ENCODE measurements at regions not wholly inside any gene's neighbourhood (a gene's known extent, or its start where the extent isn't known, plus 50 kb on each side); places are given as distances from the start of the nearest gene placed in this dataset.

- ChIA-PET CTCF (ENCODE audit: partially characterized antibody) (no interaction called here), POLR2A (ENCODE audit: partially characterized antibody) (no interaction called here)
- Histone ChIP-seq H4K8ac (ENCODE audit: extremely low read depth, insufficient read depth, low read length) (no peak overlapping the region), H3K18ac (ENCODE audit: extremely low read depth, low read length) (no peak overlapping the region), H3K79me1 (ENCODE audit: low read depth, low read length) (no peaks in the 10 kb centered on the region), H2BK12ac (ENCODE audit: low read depth, low read length) (no peak overlapping the region), H3K56ac (replicated peaks; ENCODE audit: insufficient read length, low read depth, low read length) (no peak overlapping the region), H4K91ac (replicated peaks; ENCODE audit: insufficient read length, low read length) (no peak overlapping the region), H3K9ac (replicated peaks in 1 of 4; ENCODE audit: extremely low read depth in 1 of 4, low read depth in 3 of 4, low read length in 3 of 4) (no peak overlapping the region), H3K4me3 (ENCODE audit: extremely low read depth in 1 of 4, insufficient read depth in 2 of 4, low read depth in 3 of 4, low read length in 4 of 4) (no peak overlapping the region), H2BK15ac (ENCODE audit: low read length) (no peak overlapping the region), H3K4ac (replicated peaks; ENCODE audit: insufficient read length, low read depth, low read length) (no peak overlapping the region), H3K23ac (ENCODE audit: insufficient read length) (no peak overlapping the region), H2BK20ac (ENCODE audit: low read length) (no peak overlapping the region), H3K27me3 (replicated peaks in 1 of 4; ENCODE audit: control insufficient read depth in 3 of 4, extremely low read depth in 1 of 4, insufficient read depth in 3 of 4, low read length in 3 of 4) (no peaks in the 10 kb centered on the region), H3K9me3 (ENCODE audit: insufficient read depth in 2 of 2, low read depth in 1 of 2, low read length in 1 of 2) (no peaks in the 10 kb centered on the region), H3K4me2 (ENCODE audit: insufficient read depth in 1 of 2, low read depth in 2 of 2, low read length in 2 of 2) (no peak overlapping the region), H2AFZ (ENCODE audit: low read length) (peak overlapping the region; percentile 73; the same call in 1 of the 2 replicates), H3K36me3 (ENCODE audit: control insufficient read depth in 2 of 4, insufficient read depth in 4 of 4, low read length in 3 of 4) (no peaks in the 10 kb centered on the region), H4K20me1 (replicated peaks in 1 of 2; ENCODE audit: control insufficient read depth in 1 of 2, insufficient read depth in 2 of 2, low read length in 2 of 2) (no peaks in the 10 kb centered on the region), H4K5ac (ENCODE audit: insufficient read length, low read depth, low read length) (no peak overlapping the region), H3K27ac (ENCODE audit: low read depth, low read length) (no peak overlapping the region), H3K79me2 (ENCODE audit: control insufficient read depth in 1 of 2, insufficient read depth in 2 of 2, low read length in 2 of 2) (no peaks in the 10 kb centered on the region), H3K4me1 (replicated peaks in 1 of 4; ENCODE audit: control insufficient read depth in 3 of 4, insufficient read depth in 4 of 4, low read length in 3 of 4) (no peaks in the 10 kb centered on the region), H3K23me2 (ENCODE audit: low read depth, low read length) (no peaks in the 10 kb centered on the region), H2AK5ac (ENCODE audit: low read depth, low read length) (no peak overlapping the region), H2BK5ac (ENCODE audit: low read depth, low read length) (no peak overlapping the region), H3K14ac (ENCODE audit: insufficient read length) (no peak overlapping the region), H2BK120ac (replicated peaks; ENCODE audit: low read depth, low read length) (no peak overlapping the region)
- 91% methylated on average over 1 of the region's 1 CpG; no CpG with 5 or more reads in 1 of the 2 experiments for WGBS, 2 experiments (ENCODE audit: extremely low coverage in 1 of 2, insufficient coverage in 1 of 2, insufficient read length in 1 of 2, insufficient replicate concordance in 2 of 2, low coverage in 1 of 2, low lambda C conversion rate in 2 of 2, missing lambda C conversion rate in 1 of 2)
- TF ChIP-seq TEAD4 (IDR thresholded peaks at IDR 0.05; ENCODE audit: low read depth, low read length) (no peak), CEBPB (IDR thresholded peaks at IDR 0.05; ENCODE audit: low read depth, low read length) (no peak), ZNF274 (IDR thresholded peaks at IDR 0.05; ENCODE audit: borderline replicate concordance, extremely low read depth, low read length) (no peak), EZH2 (IDR thresholded peaks at IDR 0.05; ENCODE audit: low read depth, low read length, severe bottlenecking) (no peak), JUN (IDR thresholded peaks at IDR 0.05; ENCODE audit: low read depth, low read length) (no peak), SIN3A (conservative IDR thresholded peaks at IDR 0.05 in 1 of 2, IDR thresholded peaks at IDR 0.05 in 1 of 2; ENCODE audit: low read depth in 1 of 2, low read length in 2 of 2) (no peak), E2F6 (IDR thresholded peaks at IDR 0.05) (no peak), CBX5 (IDR thresholded peaks at IDR 0.05; ENCODE audit: low read depth, low read length) (no peak)
- FAIRE-seq (no peak), DNase-seq (ENCODE audit: low read depth in 1 of 2, low spot score in 2 of 2) (no peak)
These were observed 683.4 kb upstream of the MEF2C start for GRCh38 chr5:89566340-89566739.
